ENCODE measurements at regions not wholly inside any gene's neighbourhood (a gene's known extent, or its start where the extent isn't known, plus 50 kb on each side); places are given as distances from the start of the nearest gene placed in this dataset.

DNA sequence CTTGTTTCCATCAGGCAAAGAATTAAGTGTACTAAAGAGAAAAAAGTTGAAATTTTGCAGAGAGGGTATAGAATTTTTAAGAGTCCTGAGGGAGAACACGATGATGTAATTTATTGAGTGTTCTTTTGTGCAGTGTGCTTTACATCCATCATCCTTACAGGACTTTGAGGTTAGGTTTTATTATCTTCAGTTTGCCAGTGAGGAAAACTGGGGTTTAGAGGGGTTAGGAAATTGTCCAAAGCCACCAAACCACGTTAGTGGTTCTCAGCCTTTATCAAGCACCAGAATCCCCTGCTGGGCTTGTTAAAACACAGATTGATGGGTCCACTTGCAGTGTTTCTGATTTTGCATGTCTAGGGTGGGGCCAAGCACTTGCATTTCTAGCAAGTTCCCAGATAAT lies 277.5 kb downstream of the KCNS3 start:
- 70 to 75% (median 72%) methylated on average over 2 of the region's 2 CpGs for WGBS, 4 donors
- Histone ChIP-seq H3K36me3 (no peaks in the 10 kb centered on the region), H3K27me3 (no peaks in the 10 kb centered on the region), H3K4me1 (peaks cover 0 to 9% (median 0%) of the 10 kb centered on the region in 12 donors), H3K9me3 (no peaks in the 10 kb centered on the region), H3K27ac (no peak overlapping the region), H3K4me3 (no peak overlapping the region)
- no peak for ATAC-seq
- no peak for DNase-seq
- TF ChIP-seq CTCF (IDR thresholded peaks at IDR 0.05) (no peak), POLR2A (IDR thresholded peaks at IDR 0.05) (no peak)
- intact Hi-C loops (cut with DNase I): loop anchor here in 2 of 10 donors (10.0 kb wide), 2 partner anchors 219 to 431 kb away; no protein-coding TSS in a partner anchor

DNA sequence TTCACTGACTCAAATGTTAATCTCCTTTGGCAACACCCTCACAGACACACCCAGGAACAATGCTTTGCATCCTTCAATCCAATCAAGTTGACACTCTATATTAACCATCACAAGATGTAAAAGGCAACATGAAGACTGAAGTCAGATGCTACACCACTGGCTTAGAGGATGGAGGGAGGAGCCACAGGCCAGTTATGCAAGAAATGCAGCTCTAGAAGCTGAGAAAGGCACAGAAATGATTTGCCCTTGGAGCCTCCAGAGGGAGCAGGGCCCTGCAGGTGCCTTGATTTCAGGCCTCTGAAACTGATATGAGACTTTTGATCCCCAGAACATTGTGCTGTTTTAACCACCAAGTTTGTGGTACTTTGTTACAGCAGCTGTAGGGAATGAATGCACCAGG lies 276.3 kb downstream of the KCNS3 start:
- peaks cover 0 to 2% (median 0%) of the 10 kb centered on the region in 12 donors for H3K4me1 ChIP-seq
- TF ChIP-seq CTCF (IDR thresholded peaks at IDR 0.05) (no peak), POLR2A (IDR thresholded peaks at IDR 0.05) (no peak)
- DNase-seq: no peak
- H3K27ac ChIP-seq: no peak overlapping the region
- H3K9me3 ChIP-seq: no peaks in the 10 kb centered on the region
- ATAC-seq: no peak
- H3K36me3 ChIP-seq: no peaks in the 10 kb centered on the region
- H3K4me3 ChIP-seq: no peak overlapping the region
- intact Hi-C loops (cut with DNase I): loop anchor here in 3 of 10 donors (5.0 to 10.0 kb wide), 3 partner anchors 220 to 430 kb away; no protein-coding TSS in a partner anchor
- no peaks in the 10 kb centered on the region for H3K27me3 ChIP-seq

DNA sequence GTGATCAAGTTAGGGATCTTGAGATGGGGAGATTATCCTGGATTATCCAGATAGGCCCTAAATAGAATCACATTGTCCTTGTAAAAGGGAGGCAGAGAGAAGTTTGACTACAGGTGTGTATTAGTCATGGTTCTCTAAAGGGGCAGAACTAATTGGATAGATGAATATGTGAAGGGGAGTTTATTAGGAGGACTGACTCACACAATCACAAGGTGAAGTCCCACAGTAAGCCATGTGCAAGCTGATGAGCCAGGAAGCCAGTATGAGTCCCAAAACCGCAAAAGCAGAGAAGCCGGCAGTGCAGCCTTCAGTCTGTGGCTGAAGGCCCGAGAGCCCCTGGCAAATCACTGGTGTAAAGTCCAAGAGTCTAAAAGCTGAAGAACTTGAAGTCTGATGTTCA lies 275.8 kb downstream of the KCNS3 start:
- Histone ChIP-seq H3K36me3 (no peaks in the 10 kb centered on the region), H3K27ac (no peak overlapping the region), H3K9me3 (no peaks in the 10 kb centered on the region), H3K4me3 (no peak overlapping the region), H3K27me3 (no peaks in the 10 kb centered on the region), H3K4me1 (no peaks in the 10 kb centered on the region)
- DNase-seq (no peak), ATAC-seq (no peak)
- intact Hi-C loops (cut with DNase I): loop anchor here in 3 of 10 donors (5.0 to 10.0 kb wide), 3 partner anchors 221 to 429 kb away; no protein-coding TSS in a partner anchor
- TF ChIP-seq CTCF (IDR thresholded peaks at IDR 0.05): no peak
- TF ChIP-seq POLR2A (IDR thresholded peaks at IDR 0.05): no peak
- WGBS, 4 donors: 92 to 100% (median 95%) methylated on average over 3 of the region's 3 CpGs

DNA sequence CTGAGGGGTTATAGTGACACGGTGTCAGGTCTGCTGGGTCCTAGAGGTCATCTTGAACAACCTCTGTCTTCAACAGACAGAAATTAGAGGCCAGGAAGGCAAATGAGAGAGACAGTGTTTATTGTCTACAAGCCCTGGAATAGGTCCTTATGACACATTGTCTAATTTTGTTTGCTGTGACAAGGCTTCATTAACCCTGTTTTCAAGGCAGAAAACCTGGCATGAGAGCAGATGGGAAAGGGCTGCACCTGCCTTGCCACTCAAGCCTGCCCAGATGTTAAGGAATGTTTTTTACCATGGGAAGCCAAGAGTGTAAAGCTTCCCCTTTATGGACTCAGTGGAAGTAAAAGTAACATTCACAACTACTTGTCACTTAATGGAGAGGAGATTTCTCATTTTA lies 275.3 kb downstream of the KCNS3 start:
- DNase-seq: no peak
- TF ChIP-seq CTCF (IDR thresholded peaks at IDR 0.05): no peak
- no peak for TF ChIP-seq POLR2A (IDR thresholded peaks at IDR 0.05)
- H3K4me3 ChIP-seq: no peak overlapping the region
- no peak for ATAC-seq
- no peaks in the 10 kb centered on the region for H3K36me3 ChIP-seq
- intact Hi-C loops (cut with DNase I): loop anchor here in 3 of 10 donors (5.0 to 10.0 kb wide), 3 partner anchors 221 to 429 kb away; no protein-coding TSS in a partner anchor
- 89 to 100% (median 94%) methylated on average over 1 of the region's 1 CpG for WGBS, 4 donors
- no peak overlapping the region for H3K27ac ChIP-seq
- H3K27me3 ChIP-seq: no peaks in the 10 kb centered on the region
- H3K9me3 ChIP-seq: no peaks in the 10 kb centered on the region
- no peaks in the 10 kb centered on the region for H3K4me1 ChIP-seq
